BLaER1 treated with 17β-estradiol and CSF1 and Interleukin-3, amounts not matched to agents 10 nM and 100 nM (cell line): ENCODE measurements at regions not wholly inside any gene's neighbourhood (a gene's known extent, or its start where the extent isn't known, plus 50 kb on each side); places are given as distances from the start of the nearest gene placed in this dataset.

ENCODE experiments used
- H3K27ac ChIP-seq, 11 experiments: shearing (Covaris generic); formaldehyde crosslinking; 2 replicates each; pipeline ENCODE4 v1.8.1; 2022
- H3K27me3 ChIP-seq, 11 experiments: shearing (Covaris generic); formaldehyde crosslinking; 2 replicates each; pipeline ENCODE4 v1.8.1; 2022
- H3K36me3 ChIP-seq, 11 experiments: shearing (Covaris generic); formaldehyde crosslinking; 2 replicates each; pipeline ENCODE4 v1.8.1; 2022
- H3K4me1 ChIP-seq, 10 experiments: shearing (Covaris generic); formaldehyde crosslinking; 2 replicates each; pipeline ENCODE4 v1.8.1; 2022
- H3K4me2 ChIP-seq, 11 experiments: shearing (Covaris generic); formaldehyde crosslinking; 2 replicates each; pipeline ENCODE4 v1.8.1; 2022
- H3K4me3 ChIP-seq, 10 experiments: shearing (Covaris generic); formaldehyde crosslinking; 2 replicates each; pipeline ENCODE4 v1.8.1; 2022
- H3K9ac ChIP-seq, 11 experiments: shearing (Covaris generic); formaldehyde crosslinking; 2 replicates each; pipeline ENCODE4 v1.8.1; 2022
- H3K9me3 ChIP-seq, 11 experiments: shearing (Covaris generic); formaldehyde crosslinking; replicated peaks in 1 of 11; 2 replicates each; pipeline ENCODE4 v1.8.1; 2022
- H4K20me1 ChIP-seq, 11 experiments: shearing (Covaris generic); formaldehyde crosslinking; 2 replicates each; pipeline ENCODE4 v1.8.1; 2022
- Cebpa-rat ChIP-seq, 11 experiments: shearing (Covaris generic); IDR thresholded peaks; 2 replicates each; pipeline ENCODE4 v1.8.1; 2022

DNA sequence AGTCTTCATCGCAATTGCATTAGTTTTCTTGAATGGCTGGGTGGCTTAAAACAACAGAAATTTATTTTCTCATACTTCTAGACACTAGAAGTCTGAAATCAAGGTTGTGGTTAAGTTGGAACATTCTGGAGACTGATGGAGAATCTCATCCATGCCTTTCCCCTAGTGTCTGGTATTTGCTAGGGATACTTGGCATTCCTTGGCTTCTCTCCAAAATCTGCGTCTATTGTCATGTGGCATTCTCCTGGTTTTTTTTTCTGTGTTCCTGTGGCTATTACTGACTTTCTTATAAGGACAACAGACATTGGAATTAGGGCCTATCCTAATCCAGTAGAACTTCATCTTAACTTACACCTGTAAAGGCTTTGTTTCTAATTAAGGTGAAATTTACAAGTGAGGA lies 272.8 kb upstream of the EPHA5 start:
- no peak overlapping the region for H3K4me2 ChIP-seq
- H3K4me3 ChIP-seq, result no peak overlapping the region
- no peaks in the 10 kb centered on the region for H4K20me1 ChIP-seq
- no peak for TF ChIP-seq Cebpa-rat (IDR thresholded peaks at IDR 0.05)
- no peaks in the 10 kb centered on the region for H3K9me3 ChIP-seq
- H3K27ac ChIP-seq, result no peak overlapping the region
- H3K9ac ChIP-seq, result no peak overlapping the region
- no peaks in the 10 kb centered on the region for H3K4me1 ChIP-seq
- H3K27me3 ChIP-seq, result no peaks in the 10 kb centered on the region
- H3K36me3 ChIP-seq, result no peaks in the 10 kb centered on the region

DNA sequence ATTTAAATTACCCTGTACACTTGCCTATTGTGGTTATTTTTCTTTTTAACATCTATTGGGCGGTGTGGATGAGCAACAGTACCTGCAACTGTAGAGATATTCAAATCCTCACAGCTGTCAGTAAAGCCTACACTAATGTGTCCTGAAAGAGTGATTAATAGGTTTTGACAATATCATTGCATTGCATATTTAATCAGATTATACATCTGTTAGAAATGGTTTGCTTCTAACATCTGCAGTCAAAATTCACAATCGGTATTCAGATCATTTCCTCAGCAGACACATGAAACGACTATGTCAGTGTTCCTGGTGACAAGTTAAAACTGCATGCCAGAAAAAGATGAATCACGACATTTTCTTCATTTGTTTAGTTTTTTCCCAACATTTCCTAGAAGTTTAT lies 254.6 kb upstream of the EPHA5 start:
- no peak overlapping the region for H3K27ac ChIP-seq
- no peak for TF ChIP-seq Cebpa-rat (IDR thresholded peaks at IDR 0.05)
- no peaks in the 10 kb centered on the region for H3K36me3 ChIP-seq

DNA sequence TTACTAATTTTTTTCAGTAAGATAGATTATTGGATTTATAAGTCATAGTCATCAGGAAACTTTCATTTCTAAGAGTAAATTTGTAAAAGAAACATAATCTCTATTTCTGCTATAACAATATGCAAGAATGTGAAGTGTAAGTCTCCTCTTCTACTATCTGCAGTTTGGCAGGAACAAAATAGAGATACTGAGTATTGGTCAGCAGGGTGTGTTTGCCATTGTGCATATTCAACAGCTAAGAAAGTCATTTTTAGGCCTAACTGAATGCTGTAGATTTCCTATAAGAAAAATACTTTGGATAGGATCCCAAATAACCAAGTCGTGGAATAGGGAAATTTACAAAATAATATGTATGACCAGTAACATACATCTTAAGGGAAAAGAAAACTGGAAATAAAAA lies 253.3 kb upstream of the EPHA5 start:
- H3K27ac ChIP-seq, result no peak overlapping the region
- no peaks in the 10 kb centered on the region for H4K20me1 ChIP-seq
- no peak for TF ChIP-seq Cebpa-rat (IDR thresholded peaks at IDR 0.05)
- H3K4me3 ChIP-seq, result no peak overlapping the region
- no peak overlapping the region for H3K4me2 ChIP-seq
- H3K27me3 ChIP-seq, result no peaks in the 10 kb centered on the region
- H3K9me3 ChIP-seq, result peaks cover 0 to 6% (median 0%) of the 10 kb centered on the region in 11 experiments; a peak in 3 of 22 replicates
- H3K4me1 ChIP-seq, result no peaks in the 10 kb centered on the region
- no peak overlapping the region for H3K9ac ChIP-seq
- H3K36me3 ChIP-seq, result no peaks in the 10 kb centered on the region

More for the DNA sequence above, 254.6 kb upstream of the EPHA5 start:
- no peak overlapping the region for H3K4me2 ChIP-seq
- H3K4me1 ChIP-seq, result no peaks in the 10 kb centered on the region
- no peaks in the 10 kb centered on the region for H4K20me1 ChIP-seq
- no peak overlapping the region for H3K4me3 ChIP-seq
- H3K27me3 ChIP-seq, result no peaks in the 10 kb centered on the region
- no peak overlapping the region for H3K9ac ChIP-seq
- peaks cover 0 to 6% (median 0%) of the 10 kb centered on the region in 11 experiments; a peak in 3 of 22 replicates for H3K9me3 ChIP-seq

DNA sequence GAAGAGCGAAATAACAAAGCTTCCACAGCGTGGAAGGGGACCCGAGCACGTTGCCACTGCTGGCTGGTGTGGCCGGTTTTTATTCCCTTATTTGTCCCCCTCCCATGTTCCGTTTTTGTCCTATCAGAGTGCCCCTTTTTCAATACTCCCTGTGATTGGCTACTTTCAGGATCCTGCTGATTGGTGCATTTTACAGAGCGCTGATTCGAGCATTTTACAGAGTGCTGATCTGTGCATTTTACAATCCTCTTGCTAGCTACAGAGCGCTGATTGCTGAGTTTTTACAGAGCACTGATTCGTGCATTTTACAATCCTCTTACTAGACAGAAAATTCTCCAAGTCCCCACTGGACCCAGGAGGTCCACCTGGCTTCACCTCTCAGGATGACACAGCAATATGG lies 250.9 kb upstream of the EPHA5 start:
- H3K4me3 ChIP-seq, result no peak overlapping the region
- H3K9ac ChIP-seq, result no peak overlapping the region
- H3K4me1 ChIP-seq, result no peaks in the 10 kb centered on the region
- no peaks in the 10 kb centered on the region for H3K27me3 ChIP-seq
- TF ChIP-seq Cebpa-rat (IDR thresholded peaks at IDR 0.05), result no peak
- H4K20me1 ChIP-seq, result no peaks in the 10 kb centered on the region
- no peak overlapping the region for H3K4me2 ChIP-seq
- H3K27ac ChIP-seq, result no peak overlapping the region
- peaks cover 0 to 6% (median 0%) of the 10 kb centered on the region in 11 experiments; a peak in 3 of 22 replicates for H3K9me3 ChIP-seq
- H3K36me3 ChIP-seq, result no peaks in the 10 kb centered on the region

DNA sequence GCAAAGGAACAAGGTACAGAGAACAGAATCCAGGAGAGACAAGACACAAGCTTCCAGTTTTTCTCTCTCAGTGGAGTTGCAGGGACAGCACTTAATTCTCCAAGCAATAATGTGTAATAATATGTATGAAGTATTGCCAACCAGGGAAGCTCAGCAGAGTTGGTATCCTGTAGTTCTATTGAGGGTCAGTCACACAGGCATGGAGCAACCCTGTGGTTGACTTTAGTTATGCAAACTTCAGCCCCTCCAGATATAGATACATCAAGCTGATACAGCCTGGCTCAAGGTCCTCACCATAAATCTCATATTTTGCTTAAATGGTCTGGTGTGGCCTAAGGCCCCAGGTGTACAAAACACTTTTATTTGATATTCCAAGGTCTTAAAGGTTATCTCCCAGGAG lies 248.6 kb upstream of the EPHA5 start:
- H3K36me3 ChIP-seq, result no peaks in the 10 kb centered on the region
- no peaks in the 10 kb centered on the region for H3K4me1 ChIP-seq
- no peaks in the 10 kb centered on the region for H3K27me3 ChIP-seq
- no peak for TF ChIP-seq Cebpa-rat (IDR thresholded peaks at IDR 0.05)
- H3K4me2 ChIP-seq, result no peak overlapping the region
- no peak overlapping the region for H3K9ac ChIP-seq
- H3K4me3 ChIP-seq, result no peak overlapping the region
- no peak overlapping the region for H3K27ac ChIP-seq
- no peaks in the 10 kb centered on the region for H4K20me1 ChIP-seq
- H3K9me3 ChIP-seq, result peaks cover 0 to 6% (median 0%) of the 10 kb centered on the region in 11 experiments; a peak in 3 of 22 replicates

DNA sequence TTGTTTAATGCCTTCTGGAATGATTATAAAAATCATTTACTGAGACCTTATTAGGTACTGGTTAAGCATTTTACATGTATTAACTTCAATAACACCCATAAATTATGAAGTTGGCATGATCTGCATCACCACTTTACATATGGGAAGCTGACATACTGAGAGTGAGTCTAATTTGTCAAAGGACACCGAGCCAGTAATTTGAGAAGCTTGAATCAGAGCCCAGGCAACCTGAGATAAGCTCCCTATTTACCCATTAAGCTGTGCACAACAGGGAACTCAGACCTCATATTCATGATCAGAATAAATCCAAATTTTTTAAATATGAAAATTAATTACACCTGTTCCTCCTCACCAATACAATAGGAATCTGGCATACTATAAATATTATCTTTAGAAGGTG lies 247.9 kb upstream of the EPHA5 start:
- no peaks in the 10 kb centered on the region for H3K27me3 ChIP-seq
- H3K4me3 ChIP-seq, result no peak overlapping the region
- no peak overlapping the region for H3K9ac ChIP-seq
- H3K9me3 ChIP-seq, result peaks cover 0 to 6% (median 0%) of the 10 kb centered on the region in 11 experiments; a peak in 3 of 22 replicates
- no peaks in the 10 kb centered on the region for H3K4me1 ChIP-seq
- H4K20me1 ChIP-seq, result no peaks in the 10 kb centered on the region
- no peak overlapping the region for H3K4me2 ChIP-seq
- no peak overlapping the region for H3K27ac ChIP-seq
- TF ChIP-seq Cebpa-rat (IDR thresholded peaks at IDR 0.05), result no peak
- H3K36me3 ChIP-seq, result no peaks in the 10 kb centered on the region

DNA sequence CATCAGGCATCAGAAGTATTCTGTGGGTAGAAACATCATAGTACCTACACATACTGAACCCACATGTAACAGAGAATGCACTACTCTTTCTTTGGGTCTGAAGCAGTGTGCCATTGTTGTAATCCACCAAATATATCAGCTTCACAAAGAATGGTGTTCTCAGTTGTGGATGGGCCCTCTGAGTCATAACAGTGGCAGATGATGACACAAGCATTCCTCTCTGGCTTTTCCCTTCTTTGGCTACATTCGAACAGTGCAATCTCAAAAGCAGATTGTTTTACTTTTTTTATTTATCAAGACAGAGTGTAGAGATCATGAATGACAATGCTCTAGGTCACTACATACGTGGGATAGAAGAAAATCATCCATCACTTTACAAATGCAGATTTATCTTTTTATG lies 247.2 kb upstream of the EPHA5 start:
- H3K36me3 ChIP-seq, result no peaks in the 10 kb centered on the region

DNA sequence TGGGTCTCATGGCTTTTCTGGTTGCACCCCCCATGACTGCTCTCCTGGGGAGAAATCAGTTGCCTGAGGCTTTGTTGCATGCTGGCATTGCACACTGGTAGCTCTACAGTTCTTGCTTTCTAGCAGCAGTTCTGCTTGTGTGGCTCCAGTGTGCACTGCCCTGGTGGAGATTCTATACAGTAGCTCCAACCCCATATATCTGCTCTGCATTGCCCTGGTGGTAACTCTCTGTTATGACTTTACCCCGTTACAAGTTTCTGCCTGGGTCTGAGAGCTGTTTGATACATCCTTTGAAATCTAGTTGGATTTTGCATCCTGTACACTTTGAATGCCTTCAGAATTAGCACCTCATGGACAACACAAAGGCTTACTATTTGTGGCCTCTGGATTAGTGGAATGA lies 241.4 kb upstream of the EPHA5 start:
- Histone ChIP-seq H3K9ac (no peak overlapping the region), H3K4me2 (no peak overlapping the region), H3K4me1 (no peaks in the 10 kb centered on the region), H3K27me3 (no peaks in the 10 kb centered on the region), H3K4me3 (no peak overlapping the region), H3K9me3 (no peaks in the 10 kb centered on the region), H3K36me3 (no peaks in the 10 kb centered on the region), H3K27ac (no peak overlapping the region), H4K20me1 (no peaks in the 10 kb centered on the region)
- no peak for TF ChIP-seq Cebpa-rat (IDR thresholded peaks at IDR 0.05)

More for the DNA sequence above, 247.2 kb upstream of the EPHA5 start:
- Histone ChIP-seq H3K27ac (no peak overlapping the region), H3K4me1 (no peaks in the 10 kb centered on the region), H3K4me3 (no peak overlapping the region), H3K27me3 (no peaks in the 10 kb centered on the region), H3K9me3 (peaks cover 0 to 6% (median 0%) of the 10 kb centered on the region in 11 experiments; a peak in 3 of 22 replicates), H3K9ac (no peak overlapping the region), H3K4me2 (no peak overlapping the region), H4K20me1 (no peaks in the 10 kb centered on the region)
- TF ChIP-seq Cebpa-rat (IDR thresholded peaks at IDR 0.05), result no peak

DNA sequence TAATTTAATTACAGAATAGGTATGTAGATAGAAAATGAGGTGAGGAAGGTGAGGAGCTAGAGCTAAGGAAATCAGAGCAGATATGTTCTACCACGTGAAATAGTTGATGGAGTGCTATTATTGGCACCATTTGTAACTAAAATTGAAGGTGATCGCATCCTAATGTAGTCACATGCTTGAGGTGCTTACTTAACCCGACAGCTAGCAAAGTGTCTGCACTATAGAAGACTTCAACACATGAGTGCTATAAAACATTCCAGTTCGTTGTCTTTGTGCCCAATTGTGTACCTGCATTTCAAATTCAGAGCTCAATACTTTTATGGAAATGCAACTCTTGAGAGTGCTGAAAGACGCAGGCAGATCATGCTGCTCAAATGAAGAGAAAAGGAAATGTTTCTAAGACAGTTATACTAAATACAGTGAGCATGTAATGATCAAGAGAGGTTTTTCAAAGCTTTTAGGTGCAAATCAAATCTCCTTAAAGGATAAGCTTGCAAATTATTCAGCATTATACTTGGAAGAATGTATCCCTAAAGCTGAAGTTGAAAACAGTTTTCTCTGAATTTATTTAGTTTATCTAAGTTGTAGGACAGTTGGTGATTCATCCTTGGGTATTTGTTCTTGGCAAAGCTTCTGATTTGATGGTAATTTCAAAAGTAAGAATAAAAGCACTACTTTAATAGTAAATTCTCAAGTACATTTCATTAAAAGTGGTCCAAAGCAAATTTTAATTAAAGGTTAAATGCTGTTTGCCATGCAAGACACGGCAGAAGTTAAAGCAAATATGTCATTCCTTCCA lies 223.9 kb upstream of the EPHA5 start:
- no peaks in the 10 kb centered on the region for H4K20me1 ChIP-seq
- TF ChIP-seq Cebpa-rat (IDR thresholded peaks at IDR 0.05), result no peak
- H3K4me1 ChIP-seq, result no peaks in the 10 kb centered on the region
- no peaks in the 10 kb centered on the region for H3K27me3 ChIP-seq
- H3K9me3 ChIP-seq, result no peaks in the 10 kb centered on the region
- no peaks in the 10 kb centered on the region for H3K36me3 ChIP-seq
- no peak overlapping the region for H3K4me2 ChIP-seq
- H3K4me3 ChIP-seq, result no peak overlapping the region
- H3K9ac ChIP-seq, result no peak overlapping the region
- no peak overlapping the region for H3K27ac ChIP-seq

DNA sequence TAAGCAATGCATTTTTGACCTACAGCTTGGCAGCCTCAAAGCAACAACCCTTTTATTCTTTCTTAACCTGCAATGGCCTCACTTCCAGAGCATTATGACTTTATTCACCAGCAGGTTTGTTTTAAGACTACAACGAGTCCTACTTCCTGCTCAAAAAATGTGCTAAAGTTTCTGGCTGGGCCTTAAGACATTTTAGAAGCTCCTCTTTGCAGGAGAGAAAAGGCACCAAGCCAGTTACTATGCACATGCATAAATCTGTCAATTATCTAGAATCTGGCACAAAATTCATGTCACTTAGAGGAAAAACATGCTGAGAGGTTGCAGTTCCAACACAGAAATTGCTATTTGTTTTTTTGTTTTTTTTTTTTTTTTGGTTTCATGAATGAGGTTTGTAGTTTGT lies 223.0 kb upstream of the EPHA5 start:
- Histone ChIP-seq H3K4me1 (no peaks in the 10 kb centered on the region), H3K9me3 (no peaks in the 10 kb centered on the region), H3K4me2 (no peak overlapping the region), H3K36me3 (no peaks in the 10 kb centered on the region), H4K20me1 (no peaks in the 10 kb centered on the region), H3K4me3 (no peak overlapping the region), H3K27ac (no peak overlapping the region), H3K9ac (no peak overlapping the region), H3K27me3 (no peaks in the 10 kb centered on the region)
- no peak for TF ChIP-seq Cebpa-rat (IDR thresholded peaks at IDR 0.05)
